Uterus (tissue), 3 donors: ENCODE measurements at regions not wholly inside any gene's neighbourhood (a gene's known extent, or its start where the extent isn't known, plus 50 kb on each side); places are given as distances from the start of the nearest gene placed in this dataset.

Experiments
- DNase-seq, 2 donors: peaks; one replicate each; pipeline ENCODE4 v3.0.0-alpha.2; 2019 to 2020
- H3K27ac ChIP-seq, 2 donors: fragments of 200-600 bp; sonication (generic); 1 replicate in 1 of 2; 2 replicates in 1 of 2; pipeline ENCODE4 v1.5.1; 2016 to 2018
- H3K27me3 ChIP-seq, 2 donors: fragments of 200-600 bp; sonication (generic); one replicate each; pipeline ENCODE4 v1.5.1; 2018 to 2019; ENCODE audit warnings: control low read depth in 1 of 2
- H3K36me3 ChIP-seq, 2 donors: fragments of 200-600 bp; sonication (generic); one replicate each; pipeline ENCODE4 v1.5.1; 2019; ENCODE audit warnings: control low read depth in 1 of 2
- H3K4me1 ChIP-seq, 2 donors: fragments of 200-600 bp; sonication (generic); one replicate each; pipeline ENCODE4 v1.5.1; 2018 to 2019; ENCODE audit warnings: control low read depth in 1 of 2
- H3K4me3 ChIP-seq, 2 donors: fragments of 200-600 bp; sonication (generic); 1 replicate in 1 of 2; 2 replicates in 1 of 2; pipeline ENCODE4 v1.5.1; 2018 to 2019; ENCODE audit warnings: mild to moderate bottlenecking in 1 of 2
- H3K9me3 ChIP-seq, 2 donors: fragments of 200-600 bp; sonication (generic); one replicate each; pipeline ENCODE4 v1.5.1; 2019; ENCODE audit warnings: control low read depth in 1 of 2
- POLR2A ChIP-seq, 2 donors: fragments of 450-650 bp; IDR thresholded peaks; one replicate each; pipeline ENCODE4 v1.6.1; 2016; ENCODE audit warnings: antibody characterized with exemption in 2 of 2, mild to moderate bottlenecking in 1 of 2, moderate library complexity in 1 of 2
- intact Hi-C: fragments of 100-400 bp; cut with DNase I; formaldehyde crosslinking; loops from one replicate; pipeline ENCODE4 v1.15.1; 2023; ENCODE audit warnings: low total_unique reads
- TF ChIP-seq, protein P1 (sequence below), 4 experiments: fragments of 200-600 bp in 2 of 4; fragments of 450-650 bp in 2 of 4; sonication (generic) in 2 of 4; IDR thresholded peaks; one replicate each; pipeline ENCODE4 v1.5.1; 2016 to 2019; ENCODE audit warnings: antibody characterized with exemption in 4 of 4, mild to moderate bottlenecking in 2 of 4, moderate library complexity in 1 of 4
- donor health status: DM: yes; HTN: yes; CAD: no.

- Histone ChIP-seq H3K27me3 (no peaks in the 10 kb centered on the region), H3K4me1 (no peaks in the 10 kb centered on the region), H3K4me3 (no peak overlapping the region), H3K9me3 (no peaks in the 10 kb centered on the region), H3K27ac (no peak overlapping the region), H3K36me3 (no peaks in the 10 kb centered on the region)
- TF ChIP-seq POLR2A (IDR thresholded peaks at IDR 0.05), result no peak
- TF ChIP-seq, protein P1, sequence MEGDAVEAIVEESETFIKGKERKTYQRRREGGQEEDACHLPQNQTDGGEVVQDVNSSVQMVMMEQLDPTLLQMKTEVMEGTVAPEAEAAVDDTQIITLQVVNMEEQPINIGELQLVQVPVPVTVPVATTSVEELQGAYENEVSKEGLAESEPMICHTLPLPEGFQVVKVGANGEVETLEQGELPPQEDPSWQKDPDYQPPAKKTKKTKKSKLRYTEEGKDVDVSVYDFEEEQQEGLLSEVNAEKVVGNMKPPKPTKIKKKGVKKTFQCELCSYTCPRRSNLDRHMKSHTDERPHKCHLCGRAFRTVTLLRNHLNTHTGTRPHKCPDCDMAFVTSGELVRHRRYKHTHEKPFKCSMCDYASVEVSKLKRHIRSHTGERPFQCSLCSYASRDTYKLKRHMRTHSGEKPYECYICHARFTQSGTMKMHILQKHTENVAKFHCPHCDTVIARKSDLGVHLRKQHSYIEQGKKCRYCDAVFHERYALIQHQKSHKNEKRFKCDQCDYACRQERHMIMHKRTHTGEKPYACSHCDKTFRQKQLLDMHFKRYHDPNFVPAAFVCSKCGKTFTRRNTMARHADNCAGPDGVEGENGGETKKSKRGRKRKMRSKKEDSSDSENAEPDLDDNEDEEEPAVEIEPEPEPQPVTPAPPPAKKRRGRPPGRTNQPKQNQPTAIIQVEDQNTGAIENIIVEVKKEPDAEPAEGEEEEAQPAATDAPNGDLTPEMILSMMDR (IDR thresholded peaks at IDR 0.05), result no peak
- DNase-seq, result no peak
- intact Hi-C loops, result no loop called here
Measured at GRCh38 chr11:119525867-119526196, 102.9 kb upstream of the THY1 start.

DNA sequence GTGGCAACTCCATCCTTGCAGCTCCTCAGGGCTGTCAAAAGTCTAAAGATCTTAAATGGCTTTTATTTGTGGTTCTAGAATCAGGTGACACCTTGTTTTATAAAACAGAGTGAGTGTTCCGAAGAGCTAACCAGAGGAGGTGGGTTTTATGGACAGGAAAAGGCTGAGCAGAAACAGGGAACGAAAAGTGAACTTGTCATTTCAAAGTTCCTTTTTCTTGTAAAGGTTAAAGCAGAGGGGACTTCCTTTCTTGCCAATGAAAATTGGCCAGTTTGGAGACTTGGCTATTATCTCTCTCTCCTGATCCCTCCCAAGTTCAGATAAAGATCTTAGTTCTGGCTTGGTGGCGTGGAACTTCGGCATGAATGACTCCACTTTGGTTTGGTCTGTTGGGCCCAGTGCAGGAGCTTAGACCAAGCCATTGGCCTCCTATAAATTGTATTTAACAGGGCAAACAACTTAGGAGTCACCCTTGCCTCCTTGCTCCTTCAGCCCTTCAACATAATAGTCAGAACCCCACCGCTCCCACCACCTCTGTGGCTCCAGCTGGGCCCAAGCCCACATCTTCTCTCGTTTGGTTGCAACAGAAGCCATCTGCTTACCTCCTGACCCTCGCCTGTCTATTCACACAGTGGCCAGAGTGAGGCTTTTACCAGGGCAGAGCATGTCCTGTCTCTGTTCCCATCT is 102.4 kb upstream of the THY1 start:
- Histone ChIP-seq H3K4me1 (no peaks in the 10 kb centered on the region), H3K36me3 (no peaks in the 10 kb centered on the region), H3K27me3 (no peaks in the 10 kb centered on the region), H3K4me3 (no peak overlapping the region), H3K9me3 (no peaks in the 10 kb centered on the region), H3K27ac (no peak overlapping the region)
- no peak for DNase-seq
- TF ChIP-seq, protein P1 (IDR thresholded peaks at IDR 0.05), result no peak
- TF ChIP-seq POLR2A (IDR thresholded peaks at IDR 0.05), result no peak
- intact Hi-C loops, result no loop called here

- Histone ChIP-seq H3K4me3 (no peak overlapping the region), H3K27ac (no peak overlapping the region), H3K4me1 (no peaks in the 10 kb centered on the region), H3K9me3 (no peaks in the 10 kb centered on the region), H3K27me3 (no peaks in the 10 kb centered on the region), H3K36me3 (no peaks in the 10 kb centered on the region)
- no peak for TF ChIP-seq POLR2A (IDR thresholded peaks at IDR 0.05)
- TF ChIP-seq, protein P1 (IDR thresholded peaks at IDR 0.05), result no peak
- DNase-seq, result no peak
- intact Hi-C loops, result no loop called here
Measured at GRCh38 chr11:119523539-119524157, 100.7 kb upstream of the THY1 start.

GRCh38 chr11:119522609-119523008 is 99.6 kb upstream of the THY1 start:
- TF ChIP-seq POLR2A (IDR thresholded peaks at IDR 0.05), result no peak
- TF ChIP-seq, protein P1 (IDR thresholded peaks at IDR 0.05), result no peak
- Histone ChIP-seq H3K27ac (no peak overlapping the region), H3K4me1 (no peaks in the 10 kb centered on the region), H3K27me3 (no peaks in the 10 kb centered on the region), H3K4me3 (no peak overlapping the region), H3K9me3 (no peaks in the 10 kb centered on the region), H3K36me3 (no peaks in the 10 kb centered on the region)
- DNase-seq, result no peak
- intact Hi-C loops, result no loop called here

GRCh38 chr11:119521551-119521950 is 98.6 kb upstream of the THY1 start:
- intact Hi-C loops, result no loop called here
- H3K36me3 ChIP-seq, result no peaks in the 10 kb centered on the region
- no peak for DNase-seq
- no peaks in the 10 kb centered on the region for H3K4me1 ChIP-seq
- TF ChIP-seq, protein P1 (IDR thresholded peaks at IDR 0.05), result no peak
- TF ChIP-seq POLR2A (IDR thresholded peaks at IDR 0.05), result no peak
- no peaks in the 10 kb centered on the region for H3K9me3 ChIP-seq
- no peak overlapping the region for H3K4me3 ChIP-seq
- no peak overlapping the region for H3K27ac ChIP-seq
- no peaks in the 10 kb centered on the region for H3K27me3 ChIP-seq
